ENCODE measurements at regions not wholly inside any gene's neighbourhood (a gene's known extent, or its start where the extent isn't known, plus 50 kb on each side); places are given as distances from the start of the nearest gene placed in this dataset.

- Histone ChIP-seq H3K27me3 (ENCODE audit: control insufficient read depth, insufficient read depth, low read length) (peaks cover 9% of the 10 kb centered on the region), H3K9ac (ENCODE audit: low read length) (no peak overlapping the region), H3K4me3 (ENCODE audit: low read length) (no peak overlapping the region), H3K9me3 (ENCODE audit: control insufficient read depth, low read depth, low read length) (no peaks in the 10 kb centered on the region), H3K4me1 (ENCODE audit: control insufficient read depth, low read depth, low read length) (no peaks in the 10 kb centered on the region), H3K36me3 (ENCODE audit: control insufficient read depth, low read depth, low read length) (no peaks in the 10 kb centered on the region), H3K27ac (ENCODE audit: low read length) (no peak overlapping the region)
Measured at GRCh38 chr1:98058676-98059075, 137.8 kb upstream of the DPYD start.

- H3K27ac ChIP-seq (ENCODE audit: low read length), result no peak overlapping the region
- no peaks in the 10 kb centered on the region for H3K9me3 ChIP-seq (ENCODE audit: control insufficient read depth, low read depth, low read length)
- H3K4me1 ChIP-seq (ENCODE audit: control insufficient read depth, low read depth, low read length), result peaks cover 6% of the 10 kb centered on the region
Measured at GRCh38 chr1:98057236-98057910, 136.5 kb upstream of the DPYD start.

GRCh38 chr1:98056781-98057180, 135.9 kb upstream of the DPYD start:
- H3K4me1 ChIP-seq (ENCODE audit: control insufficient read depth, low read depth, low read length), result peaks cover 6% of the 10 kb centered on the region
- no peak overlapping the region for H3K27ac ChIP-seq (ENCODE audit: low read length)
- no peak overlapping the region for H3K4me3 ChIP-seq (ENCODE audit: low read length)
- H3K9ac ChIP-seq (ENCODE audit: low read length), result no peak overlapping the region
- no peaks in the 10 kb centered on the region for H3K36me3 ChIP-seq (ENCODE audit: control insufficient read depth, low read depth, low read length)
- H3K27me3 ChIP-seq (ENCODE audit: control insufficient read depth, insufficient read depth, low read length), result peaks cover 28% of the 10 kb centered on the region
- H3K9me3 ChIP-seq (ENCODE audit: control insufficient read depth, low read depth, low read length), result no peaks in the 10 kb centered on the region

More at GRCh38 chr1:98057236-98057910, 136.5 kb upstream of the DPYD start:
- Histone ChIP-seq H3K4me3 (ENCODE audit: low read length) (no peak overlapping the region), H3K36me3 (ENCODE audit: control insufficient read depth, low read depth, low read length) (no peaks in the 10 kb centered on the region), H3K27me3 (ENCODE audit: control insufficient read depth, insufficient read depth, low read length) (peaks cover 22% of the 10 kb centered on the region), H3K9ac (ENCODE audit: low read length) (no peak overlapping the region)

- H3K4me3 ChIP-seq (ENCODE audit: low read length), result no peak overlapping the region
- H3K36me3 ChIP-seq (ENCODE audit: control insufficient read depth, low read depth, low read length), result no peaks in the 10 kb centered on the region
- H3K27ac ChIP-seq (ENCODE audit: low read length), result no peak overlapping the region
- H3K9me3 ChIP-seq (ENCODE audit: control insufficient read depth, low read depth, low read length), result no peaks in the 10 kb centered on the region
- no peak overlapping the region for H3K9ac ChIP-seq (ENCODE audit: low read length)
- H3K27me3 ChIP-seq (ENCODE audit: control insufficient read depth, insufficient read depth, low read length), result peaks cover 41% of the 10 kb centered on the region
- peaks cover 6% of the 10 kb centered on the region for H3K4me1 ChIP-seq (ENCODE audit: control insufficient read depth, low read depth, low read length)
Measured at GRCh38 chr1:98055457-98055856, 134.6 kb upstream of the DPYD start.

- H3K4me1 ChIP-seq (ENCODE audit: control insufficient read depth, low read depth, low read length), result peaks cover 6% of the 10 kb centered on the region
- no peak overlapping the region for H3K27ac ChIP-seq (ENCODE audit: low read length)
- no peaks in the 10 kb centered on the region for H3K9me3 ChIP-seq (ENCODE audit: control insufficient read depth, low read depth, low read length)
- peaks cover 48% of the 10 kb centered on the region for H3K27me3 ChIP-seq (ENCODE audit: control insufficient read depth, insufficient read depth, low read length)
- H3K9ac ChIP-seq (ENCODE audit: low read length), result no peak overlapping the region
- H3K36me3 ChIP-seq (ENCODE audit: control insufficient read depth, low read depth, low read length), result no peaks in the 10 kb centered on the region
- H3K4me3 ChIP-seq (ENCODE audit: low read length), result peak overlapping the region; percentile 67
Measured at GRCh38 chr1:98054786-98055185, 134.0 kb upstream of the DPYD start.

GRCh38 chr1:98054367-98054701, 133.5 kb upstream of the DPYD start:
- Histone ChIP-seq H3K4me1 (ENCODE audit: control insufficient read depth, low read depth, low read length) (peaks cover 6% of the 10 kb centered on the region), H3K36me3 (ENCODE audit: control insufficient read depth, low read depth, low read length) (no peaks in the 10 kb centered on the region), H3K27me3 (ENCODE audit: control insufficient read depth, insufficient read depth, low read length) (peaks cover 52% of the 10 kb centered on the region), H3K4me3 (ENCODE audit: low read length) (peak overlapping the region; percentile 67), H3K9me3 (ENCODE audit: control insufficient read depth, low read depth, low read length) (no peaks in the 10 kb centered on the region), H3K27ac (ENCODE audit: low read length) (no peak overlapping the region), H3K9ac (ENCODE audit: low read length) (no peak overlapping the region)

GRCh38 chr1:98053471-98054366, 132.9 kb upstream of the DPYD start:
- Histone ChIP-seq H3K9me3 (ENCODE audit: control insufficient read depth, low read depth, low read length) (no peaks in the 10 kb centered on the region), H3K9ac (ENCODE audit: low read length) (peak overlapping the region; percentile 44), H3K27me3 (ENCODE audit: control insufficient read depth, insufficient read depth, low read length) (peaks cover 59% of the 10 kb centered on the region), H3K36me3 (ENCODE audit: control insufficient read depth, low read depth, low read length) (no peaks in the 10 kb centered on the region), H3K4me1 (ENCODE audit: control insufficient read depth, low read depth, low read length) (peaks cover 9% of the 10 kb centered on the region), H3K4me3 (ENCODE audit: low read length) (peak overlapping the region; percentile 67), H3K27ac (ENCODE audit: low read length) (no peak overlapping the region)

- Histone ChIP-seq H3K9ac (ENCODE audit: low read length) (no peak overlapping the region), H3K27me3 (ENCODE audit: control insufficient read depth, insufficient read depth, low read length) (peaks cover 84% of the 10 kb centered on the region), H3K4me3 (ENCODE audit: low read length) (no peak overlapping the region), H3K27ac (ENCODE audit: low read length) (no peak overlapping the region), H3K9me3 (ENCODE audit: control insufficient read depth, low read depth, low read length) (no peaks in the 10 kb centered on the region), H3K36me3 (ENCODE audit: control insufficient read depth, low read depth, low read length) (no peaks in the 10 kb centered on the region), H3K4me1 (ENCODE audit: control insufficient read depth, low read depth, low read length) (peaks cover 9% of the 10 kb centered on the region)
Measured at GRCh38 chr1:98051065-98051675, 130.3 kb upstream of the DPYD start.

- no peaks in the 10 kb centered on the region for H3K9me3 ChIP-seq (ENCODE audit: control insufficient read depth, low read depth, low read length)
- H3K4me3 ChIP-seq (ENCODE audit: low read length), result peak overlapping the region; percentile 70
Measured at GRCh38 chr1:98049370-98050135, 128.7 kb upstream of the DPYD start.

GRCh38 chr1:98048751-98049325, 128.0 kb upstream of the DPYD start:
- peaks cover 100% of the 10 kb centered on the region for H3K27me3 ChIP-seq (ENCODE audit: control insufficient read depth, insufficient read depth, low read length)
- no peaks in the 10 kb centered on the region for H3K36me3 ChIP-seq (ENCODE audit: control insufficient read depth, low read depth, low read length)
- H3K9ac ChIP-seq (ENCODE audit: low read length), result no peak overlapping the region
- H3K9me3 ChIP-seq (ENCODE audit: control insufficient read depth, low read depth, low read length), result no peaks in the 10 kb centered on the region
- peak overlapping the region; percentile 70 for H3K4me3 ChIP-seq (ENCODE audit: low read length)
- no peak overlapping the region for H3K27ac ChIP-seq (ENCODE audit: low read length)
- peaks cover 13% of the 10 kb centered on the region for H3K4me1 ChIP-seq (ENCODE audit: control insufficient read depth, low read depth, low read length)

More at GRCh38 chr1:98049370-98050135, 128.7 kb upstream of the DPYD start:
- H3K4me1 ChIP-seq (ENCODE audit: control insufficient read depth, low read depth, low read length), result peaks cover 9% of the 10 kb centered on the region
- H3K9ac ChIP-seq (ENCODE audit: low read length), result no peak overlapping the region
- H3K27me3 ChIP-seq (ENCODE audit: control insufficient read depth, insufficient read depth, low read length), result peaks cover 95% of the 10 kb centered on the region
- no peak overlapping the region for H3K27ac ChIP-seq (ENCODE audit: low read length)
- H3K36me3 ChIP-seq (ENCODE audit: control insufficient read depth, low read depth, low read length), result no peaks in the 10 kb centered on the region

GRCh38 chr1:98048244-98048643, 127.4 kb upstream of the DPYD start:
- Histone ChIP-seq H3K4me1 (ENCODE audit: control insufficient read depth, low read depth, low read length) (peaks cover 16% of the 10 kb centered on the region), H3K27me3 (ENCODE audit: control insufficient read depth, insufficient read depth, low read length) (peaks cover 100% of the 10 kb centered on the region), H3K27ac (ENCODE audit: low read length) (no peak overlapping the region), H3K9ac (ENCODE audit: low read length) (no peak overlapping the region), H3K36me3 (ENCODE audit: control insufficient read depth, low read depth, low read length) (no peaks in the 10 kb centered on the region), H3K9me3 (ENCODE audit: control insufficient read depth, low read depth, low read length) (no peaks in the 10 kb centered on the region), H3K4me3 (ENCODE audit: low read length) (peak overlapping the region; percentile 70)
